NCI-H2196 treated with DMSO at 0.1 percent for 48 hours (cell line): ENCODE measurements at regions not wholly inside any gene's neighbourhood (a gene's known extent, or its start where the extent isn't known, plus 50 kb on each side); places are given as distances from the start of the nearest gene placed in this dataset.
"Not testable (repeated sequence)": the region's sequence is repeated elsewhere in the genome, so short reads cannot be mapped to it uniquely, and the experiment has no call there.

Source experiments
- DNase-seq: peaks from one replicate; lab custom pipeline; 2025; ENCODE audit not compliant: unreplicated experiment; lab: John Stamatoyannopoulos, UW

DNA sequence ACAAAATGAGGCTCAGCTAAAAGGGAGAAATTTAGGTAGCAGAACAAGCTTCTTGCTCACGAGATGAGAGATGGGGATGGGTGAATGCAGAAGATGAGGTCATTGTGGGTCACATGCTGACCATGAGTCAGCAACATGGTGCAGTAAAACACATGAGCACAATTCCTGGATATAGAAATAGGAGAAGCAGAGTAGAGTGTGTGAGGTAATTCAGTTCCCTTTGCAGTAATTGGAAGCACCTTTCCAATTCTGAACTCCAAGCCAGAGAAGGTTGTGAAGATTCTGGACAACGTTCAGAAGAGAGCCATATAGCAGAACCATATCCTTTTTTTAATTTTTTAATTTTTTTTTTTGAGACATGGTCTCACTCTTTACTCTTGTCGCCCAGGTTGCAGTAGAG is 62.0 kb upstream of the LMNTD1 start:
- no peak for DNase-seq

DNA sequence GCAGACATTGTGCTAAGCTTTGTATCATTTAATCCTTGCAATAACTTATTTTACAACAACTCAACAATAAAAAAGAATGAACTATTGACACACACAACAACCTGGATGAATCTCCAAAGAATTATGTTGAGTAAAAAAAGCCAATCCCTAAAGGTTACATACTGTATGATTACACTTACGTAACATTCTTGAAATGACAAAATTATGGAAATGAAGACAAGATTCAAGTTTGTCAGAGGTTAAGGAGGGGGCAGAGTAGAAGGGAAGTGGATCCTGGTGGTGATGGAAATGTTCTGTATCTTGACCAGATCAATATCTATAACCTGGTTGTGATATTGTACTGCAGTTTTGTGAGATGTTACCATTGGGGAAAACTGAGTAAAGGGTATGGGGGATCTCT is 63.2 kb upstream of the LMNTD1 start:
- no peak for DNase-seq

DNA sequence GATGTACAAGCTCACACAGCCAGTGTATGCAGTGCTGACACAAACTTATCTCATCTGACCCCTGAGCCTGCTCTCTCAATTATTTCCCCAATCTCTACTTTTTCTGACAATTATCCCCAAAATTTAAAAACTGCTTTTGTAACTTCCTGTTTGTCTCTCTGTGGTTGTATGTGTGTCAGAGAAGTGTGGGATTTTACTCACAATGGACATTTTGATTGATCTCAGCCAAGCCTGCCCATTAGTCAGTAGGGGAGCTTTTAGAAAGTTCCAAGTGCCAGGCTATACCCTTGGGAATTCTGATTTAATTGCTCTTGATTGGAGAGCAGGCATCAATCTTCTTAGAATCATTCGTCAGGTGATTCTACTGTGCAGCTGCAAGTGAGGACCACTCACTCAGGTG is 64.9 kb upstream of the LMNTD1 start:
- no peak for DNase-seq

DNA sequence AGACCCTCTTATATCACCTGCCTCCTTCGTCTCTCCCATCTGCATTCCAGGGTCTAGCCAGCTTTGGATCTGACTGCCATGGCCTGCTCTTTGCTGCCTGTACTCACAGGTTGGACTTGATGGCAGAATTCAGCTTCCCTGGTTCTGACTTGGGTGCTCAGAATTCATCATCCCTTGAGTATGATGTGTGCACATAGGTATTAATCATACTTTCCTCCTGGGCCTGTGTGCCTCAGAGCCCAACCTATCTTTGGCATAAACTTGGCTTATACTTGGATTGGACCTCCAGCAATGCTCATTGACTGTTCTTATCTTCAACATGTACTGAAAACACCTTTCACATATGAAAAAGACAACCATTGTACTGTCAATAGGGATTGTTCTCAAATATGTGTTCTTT is 70.7 kb upstream of the LMNTD1 start:
- no peak for DNase-seq

DNA sequence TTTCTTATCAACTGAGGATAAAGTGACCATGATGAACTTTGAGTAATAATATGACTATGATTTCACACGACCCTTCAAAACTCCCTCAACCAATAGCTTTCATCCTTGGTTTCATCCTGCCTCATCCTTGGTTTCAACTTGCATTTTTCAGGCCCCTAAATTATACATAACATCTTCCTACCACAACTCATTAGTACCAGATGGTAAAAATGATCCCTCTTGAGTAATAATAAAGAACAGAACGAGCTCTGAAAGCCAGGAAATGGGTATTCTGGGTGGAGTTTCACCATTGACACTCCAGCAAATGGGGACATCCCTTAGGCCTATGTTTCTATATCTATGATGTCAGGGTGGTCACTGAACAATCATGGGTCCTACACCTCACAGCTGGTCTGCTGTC is 72.1 kb upstream of the LMNTD1 start:
- no peak for DNase-seq

DNA sequence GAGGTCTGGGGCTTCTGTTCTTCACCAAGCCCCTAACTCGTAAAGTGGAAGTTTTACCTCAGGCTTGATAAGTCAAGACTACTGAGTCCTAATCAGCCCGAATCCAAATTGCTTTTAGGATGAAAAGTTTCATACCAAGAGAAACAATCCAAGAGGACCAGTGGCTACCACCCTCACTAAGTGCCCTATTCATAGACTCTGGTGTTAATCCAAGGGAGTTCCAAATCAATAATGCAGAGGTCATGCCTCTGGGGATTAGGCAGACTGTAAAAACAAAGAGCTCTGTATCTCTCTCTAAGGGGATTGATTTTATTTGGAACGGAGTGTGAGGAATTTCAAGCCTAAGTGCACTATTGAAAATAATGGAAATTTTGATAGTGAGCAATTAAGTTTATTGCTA is 76.3 kb upstream of the LMNTD1 start:
- DNase-seq: no peak

DNA sequence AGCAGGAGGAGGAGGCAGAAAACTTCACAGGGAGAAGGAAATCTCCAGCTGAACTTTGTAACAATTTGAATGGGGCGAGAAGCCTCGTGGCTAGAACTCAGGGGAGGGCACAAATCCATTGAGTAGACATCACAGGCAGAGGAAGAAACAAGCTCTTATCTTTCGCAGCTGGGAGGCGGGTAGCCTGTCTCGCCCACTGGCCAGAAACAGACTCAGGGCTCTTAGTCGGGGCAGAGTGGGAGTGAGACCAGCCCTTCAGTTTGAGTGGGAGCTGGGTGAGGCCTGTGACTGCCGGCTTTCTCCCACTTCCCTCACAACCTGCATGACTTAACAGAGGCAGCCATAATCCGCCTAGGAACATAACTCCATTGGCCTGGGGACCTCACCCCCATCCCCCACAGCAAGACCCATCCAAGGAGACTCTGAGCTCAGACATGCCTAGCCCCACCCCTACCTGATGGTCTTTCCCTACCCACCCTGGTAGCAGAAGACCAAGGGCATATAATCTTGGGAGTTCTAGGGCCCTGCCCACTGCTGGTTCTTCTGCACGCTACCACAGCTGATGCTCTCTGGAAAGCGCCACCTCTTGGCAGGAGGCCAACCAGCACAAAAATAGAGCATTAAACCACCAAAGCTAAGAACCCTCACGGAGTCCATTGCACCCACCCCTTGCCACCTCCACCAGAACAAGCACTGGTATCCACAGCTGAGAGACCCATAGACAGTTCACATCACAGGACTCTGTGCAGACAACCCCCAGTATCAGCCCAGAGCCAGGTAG is 77.8 kb upstream of the LMNTD1 start:
- not testable (repeated sequence) for DNase-seq

DNA sequence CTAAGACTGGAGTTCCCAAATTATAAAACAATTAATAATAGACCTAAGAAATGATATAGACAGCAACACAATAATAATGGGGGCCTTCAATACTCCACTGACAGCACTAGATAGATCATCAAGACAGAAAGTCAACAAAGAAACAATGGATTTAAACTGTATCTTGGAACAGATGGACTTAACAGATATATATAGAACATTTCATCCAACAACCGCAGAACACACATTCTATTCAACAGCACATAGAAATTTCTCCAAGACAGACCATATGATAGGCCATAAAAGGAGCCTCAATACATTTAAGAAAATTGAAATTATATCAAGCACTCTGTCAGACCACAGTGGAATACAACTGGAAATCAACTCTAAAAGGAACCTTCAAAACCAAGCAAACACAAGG is 80.1 kb upstream of the LMNTD1 start:
- DNase-seq: not testable (repeated sequence)

DNA sequence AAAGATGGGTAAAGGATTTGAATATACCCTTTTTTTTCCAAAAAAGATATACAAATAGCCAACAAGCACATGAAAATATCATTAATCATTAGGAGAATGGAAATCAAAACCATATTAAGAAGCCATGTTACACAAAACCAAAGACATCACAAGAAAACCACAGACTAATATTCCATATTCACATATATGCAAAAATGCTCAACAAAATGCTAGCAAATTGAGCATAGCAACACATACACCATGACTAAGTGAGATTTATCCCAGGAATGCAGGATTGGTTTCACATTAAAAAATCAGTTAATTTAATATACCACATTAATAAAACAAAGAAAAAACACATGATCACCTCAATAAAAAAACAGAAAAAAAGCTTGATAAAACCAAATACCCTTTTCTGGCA is 84.7 kb upstream of the LMNTD1 start:
- no peak for DNase-seq

DNA sequence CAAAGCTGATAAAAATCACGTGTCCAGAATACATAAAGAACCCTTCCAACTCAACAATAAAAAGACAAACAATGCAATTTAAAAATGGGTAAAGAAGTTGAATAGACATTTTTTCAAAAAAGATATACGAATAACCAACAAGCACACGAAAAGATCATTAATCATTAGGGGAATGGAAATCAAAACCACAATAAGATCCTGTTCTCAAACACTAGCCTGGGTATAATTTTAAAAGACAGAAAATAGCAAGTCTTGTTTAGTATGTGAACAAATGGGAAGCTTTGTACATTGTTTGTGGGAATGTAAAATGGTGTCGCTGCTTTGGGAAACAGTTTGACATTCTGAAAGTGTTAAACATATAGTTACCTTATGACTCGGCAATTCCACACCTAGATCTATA is 86.3 kb upstream of the LMNTD1 start:
- no peak for DNase-seq

DNA sequence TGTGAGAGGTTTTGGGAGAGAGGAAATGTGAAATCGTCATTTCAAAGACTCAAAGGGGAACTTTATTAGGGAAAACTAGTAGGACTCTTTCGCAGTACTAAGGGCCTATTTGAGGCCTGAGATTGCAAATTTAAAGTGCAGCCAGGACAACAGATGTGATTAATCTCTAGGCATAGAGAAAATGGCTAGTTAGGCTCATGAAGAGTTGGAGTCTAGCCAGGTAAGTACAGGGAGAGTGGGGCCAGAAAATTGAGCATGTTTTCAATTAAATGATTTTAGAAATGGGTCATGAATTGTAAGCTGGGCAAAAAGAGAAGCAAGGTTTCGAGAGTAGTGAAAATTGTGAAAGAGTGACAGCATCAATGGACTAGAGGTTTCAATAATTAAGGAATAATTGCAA is 91.9 kb upstream of the LMNTD1 start:
- no peak for DNase-seq

DNA sequence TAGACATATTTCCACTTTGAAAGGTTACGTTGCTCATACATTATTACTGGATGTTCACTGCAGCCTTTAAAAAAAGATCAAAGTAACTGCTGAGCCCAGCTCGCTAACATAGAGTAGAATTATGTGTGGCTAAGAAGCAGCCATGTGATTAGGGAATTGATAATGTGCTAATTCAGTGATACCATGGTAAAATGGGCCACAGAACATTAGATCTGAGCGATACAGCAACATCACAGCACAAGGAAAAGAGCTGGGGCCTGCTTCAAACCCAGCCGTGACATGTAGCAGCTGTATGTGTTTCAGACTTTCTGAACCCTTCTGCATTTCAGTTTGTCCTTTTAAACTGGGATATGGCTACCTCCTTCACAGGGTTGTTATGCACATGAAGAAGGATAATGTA is 92.3 kb upstream of the LMNTD1 start:
- DNase-seq: no peak

DNA sequence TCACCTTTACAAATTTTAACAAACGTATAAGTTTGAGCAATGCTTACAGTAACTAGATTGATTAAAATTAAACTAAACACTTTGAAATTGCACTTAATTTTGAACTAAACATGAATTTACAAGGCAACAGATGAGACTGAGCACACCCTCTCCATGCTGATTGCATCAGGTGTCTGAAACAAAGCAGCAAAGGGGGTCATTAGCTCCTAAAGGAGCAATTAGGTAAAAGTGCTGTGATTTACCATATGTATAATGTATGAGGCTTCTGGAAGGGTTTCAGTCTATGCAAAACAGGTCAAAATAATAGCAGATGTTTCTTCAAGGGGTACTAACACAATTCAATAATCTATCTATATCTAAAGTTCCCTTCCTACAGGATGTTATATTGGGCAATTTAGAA is 98.8 kb upstream of the LMNTD1 start:
- no peak for DNase-seq

DNA sequence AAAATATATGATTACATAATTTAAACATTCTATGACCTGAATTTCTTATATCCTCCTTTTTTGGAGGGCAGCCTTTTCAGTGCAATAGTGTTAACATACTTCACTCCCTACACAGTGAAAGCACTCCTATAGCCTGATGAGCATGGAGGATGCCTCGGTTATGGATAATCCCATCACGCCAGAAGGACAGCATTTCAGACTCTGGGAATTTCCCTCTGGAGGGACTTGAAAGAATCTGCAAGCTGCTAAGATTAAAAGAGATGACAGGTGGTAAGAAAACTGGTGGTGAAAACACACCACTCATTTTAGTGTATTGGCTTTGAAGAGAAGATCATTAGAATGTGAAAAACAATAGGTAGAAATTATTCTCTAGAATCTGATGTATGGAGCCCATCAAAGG is 99.3 kb upstream of the LMNTD1 start:
- no peak for DNase-seq

DNA sequence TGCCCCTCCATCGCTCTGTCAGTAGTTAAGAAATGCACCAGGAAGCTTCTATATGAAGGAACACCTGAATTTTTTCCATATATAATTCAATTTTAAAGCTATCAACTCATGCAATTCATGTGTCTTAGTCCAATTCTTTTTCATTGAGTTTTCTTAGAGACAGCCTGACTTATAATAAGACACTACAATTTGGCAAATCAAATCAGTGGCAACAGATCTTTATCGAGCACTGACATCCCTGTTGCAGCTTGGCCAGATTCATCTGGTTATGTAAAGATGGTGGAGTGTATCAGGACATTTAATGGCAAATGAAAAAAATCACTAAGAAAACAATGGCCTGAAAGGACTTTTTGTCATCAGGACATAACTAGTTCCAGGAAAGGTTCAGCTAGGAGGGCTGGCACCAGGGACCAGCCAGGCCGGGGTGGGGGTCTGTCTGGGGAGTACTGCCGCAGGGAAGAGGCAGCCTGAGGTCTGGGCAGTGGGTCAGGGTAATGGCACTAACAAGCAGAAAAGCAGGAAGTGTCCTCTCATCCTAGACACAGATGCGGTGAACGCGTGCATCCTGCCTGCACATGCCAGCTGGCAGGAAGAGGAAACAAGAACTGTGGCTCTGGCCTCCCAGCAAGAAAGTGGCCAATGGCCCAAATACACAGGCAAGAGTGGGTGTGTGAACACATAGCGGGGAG is 100.5 kb upstream of the LMNTD1 start:
- DNase-seq: no peak

DNA sequence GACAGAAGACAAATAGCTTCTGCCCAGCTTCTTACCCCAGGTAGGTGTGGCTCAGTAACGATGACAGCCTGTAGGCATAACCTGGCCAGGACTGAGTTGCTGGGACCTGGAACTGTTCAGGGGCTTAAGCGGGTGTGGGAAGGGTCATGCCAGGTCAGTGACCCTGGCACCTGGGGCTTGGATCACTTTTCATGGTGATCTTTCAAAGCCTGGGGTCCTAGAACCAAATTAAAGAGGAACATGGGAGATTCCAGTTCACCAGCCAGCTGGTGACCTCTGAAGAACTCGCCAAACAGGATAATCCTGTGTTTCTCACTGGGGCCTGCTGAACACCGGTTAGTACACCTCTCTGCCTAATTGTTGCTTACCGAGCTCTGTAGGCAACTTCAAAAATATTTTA is 102.6 kb upstream of the LMNTD1 start:
- DNase-seq: no peak

DNA sequence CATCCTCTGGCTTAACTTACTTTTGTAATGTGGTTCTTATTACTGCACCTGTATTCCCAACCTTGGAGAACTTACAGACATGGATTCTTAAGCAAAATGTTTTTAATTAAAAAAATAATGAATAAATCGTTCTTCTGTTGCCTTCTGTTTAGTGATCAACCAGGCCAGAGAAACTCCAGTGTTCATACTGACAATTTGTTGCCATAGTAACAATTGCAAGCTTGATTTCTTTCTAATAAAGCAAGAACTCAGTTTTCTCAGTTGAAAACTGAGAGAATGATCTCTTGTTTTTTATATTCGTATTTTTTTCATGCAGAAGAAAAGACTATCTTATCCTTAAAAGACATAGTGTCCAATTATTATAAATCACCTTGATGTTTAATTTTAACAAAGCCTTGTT is 106.5 kb upstream of the LMNTD1 start:
- DNase-seq: no peak

DNA sequence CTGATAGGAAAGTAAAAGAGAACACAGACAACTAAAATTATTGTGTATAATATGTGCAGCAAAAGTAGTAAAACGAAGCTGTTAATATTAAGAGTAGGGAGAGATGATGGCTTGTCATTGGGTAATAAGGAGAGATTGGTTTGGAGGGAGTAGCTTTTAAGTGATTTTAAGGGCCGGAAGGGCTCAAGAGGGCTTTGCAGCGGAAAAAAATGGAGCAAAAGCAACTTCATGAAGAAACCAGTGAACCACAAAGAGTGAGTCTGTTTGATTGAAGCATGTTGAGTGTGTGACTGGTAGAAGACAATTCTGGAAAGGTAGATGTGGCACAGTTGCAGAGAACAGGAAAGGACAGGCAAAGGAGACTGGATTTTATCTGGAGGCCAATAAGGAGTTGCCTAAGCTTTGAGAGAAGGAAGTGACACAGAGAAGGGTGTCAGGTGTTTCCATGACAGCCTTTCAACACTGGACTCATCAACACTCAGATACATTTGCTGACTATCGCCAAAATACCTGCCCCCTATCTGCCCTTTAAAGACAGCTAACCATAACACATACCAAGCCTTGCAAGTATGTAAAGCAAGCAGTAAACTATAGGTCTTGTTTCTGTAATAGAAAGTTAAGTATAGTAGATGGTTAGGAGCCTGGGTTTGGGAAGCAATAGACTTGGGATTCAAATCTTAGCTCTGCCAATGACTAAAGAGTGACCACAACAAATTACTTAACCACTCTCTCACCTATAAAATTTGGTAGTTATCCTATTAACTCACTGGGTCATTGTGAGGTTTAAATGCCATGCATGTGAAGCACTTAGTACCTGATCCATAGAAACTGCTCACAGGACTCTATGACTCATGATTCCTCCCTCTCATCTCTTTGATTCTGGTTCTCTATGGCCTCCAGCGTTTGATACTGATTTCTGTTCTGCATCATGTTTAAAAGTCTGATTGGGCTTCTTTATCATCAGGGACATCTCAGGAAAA is 117.3 kb upstream of the LMNTD1 start:
- DNase-seq: no peak

DNA sequence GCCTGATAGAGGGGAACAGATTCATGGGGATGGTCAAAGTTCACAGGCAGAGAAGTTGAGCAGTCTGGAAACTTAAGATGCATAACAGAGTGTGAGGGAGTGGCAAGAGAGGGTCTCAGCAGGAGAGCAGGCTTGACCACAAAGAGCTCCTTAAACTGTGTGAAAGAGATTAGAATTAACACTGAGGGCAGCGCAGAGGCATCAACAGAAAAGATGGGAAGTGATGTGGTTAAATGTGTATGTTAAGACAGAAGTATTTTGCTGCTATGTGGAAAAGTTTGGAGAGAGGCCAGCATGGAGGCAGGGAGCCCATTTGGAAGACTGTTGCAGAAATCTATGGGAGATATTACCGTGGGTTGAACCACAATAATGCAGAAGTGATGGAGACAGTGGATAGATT is 122.7 kb upstream of the LMNTD1 start:
- no peak for DNase-seq

DNA sequence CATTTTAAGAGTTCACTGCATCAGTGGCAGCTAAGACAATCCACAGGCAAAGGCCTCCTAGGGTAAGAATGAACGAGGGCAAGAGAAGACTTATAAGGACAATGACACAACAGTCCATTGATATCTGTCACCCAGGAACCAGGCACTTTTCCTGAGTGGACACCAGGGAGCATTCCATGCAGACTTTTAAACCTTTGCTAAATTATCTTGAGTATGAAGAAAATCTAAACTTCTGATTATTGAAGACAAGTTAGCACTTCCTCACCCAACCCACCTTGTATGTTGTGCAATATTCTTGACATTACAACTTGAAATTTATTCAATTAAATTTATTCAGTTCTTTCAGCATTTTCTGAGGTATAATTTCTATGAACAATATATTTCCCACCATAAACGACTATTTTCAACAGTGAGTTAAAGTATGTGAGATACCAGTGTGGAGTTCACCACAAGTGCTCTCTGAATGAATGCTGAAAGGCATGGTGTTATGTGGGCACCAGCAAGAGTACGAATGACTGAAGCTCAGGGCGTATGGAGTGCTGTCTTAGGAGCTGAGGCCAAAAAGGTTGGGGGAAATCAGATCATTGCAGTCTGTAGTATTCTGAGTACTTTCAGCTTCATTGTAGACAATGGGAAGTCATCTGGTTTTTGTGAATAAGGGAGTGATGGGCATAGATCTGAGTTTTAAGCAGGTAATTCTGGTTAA is 124.3 kb upstream of the LMNTD1 start:
- no peak for DNase-seq

DNA sequence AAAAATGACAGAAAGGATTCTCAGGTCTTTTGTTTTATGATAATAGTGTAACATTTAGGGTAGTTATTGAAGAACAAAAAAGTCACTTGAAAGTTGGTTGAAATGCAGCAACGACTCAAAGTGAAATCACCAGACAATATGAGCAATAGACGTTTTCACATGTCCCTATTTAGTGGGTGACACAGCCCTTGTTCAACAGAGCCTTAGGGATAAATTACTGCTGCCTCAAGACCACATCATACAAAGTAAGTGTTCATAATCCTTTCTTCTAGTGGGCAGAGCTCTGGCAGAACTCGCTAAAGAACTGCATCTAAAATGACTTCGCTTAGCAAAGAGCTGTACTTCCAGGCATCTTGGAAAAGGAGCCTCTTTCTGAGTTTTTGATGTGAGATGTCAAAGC is 128.5 kb upstream of the LMNTD1 start:
- DNase-seq: no peak
